ENCODE measurements at regions not wholly inside any gene's neighbourhood (a gene's known extent, or its start where the extent isn't known, plus 50 kb on each side); places are given as distances from the start of the nearest gene placed in this dataset.

DNA sequence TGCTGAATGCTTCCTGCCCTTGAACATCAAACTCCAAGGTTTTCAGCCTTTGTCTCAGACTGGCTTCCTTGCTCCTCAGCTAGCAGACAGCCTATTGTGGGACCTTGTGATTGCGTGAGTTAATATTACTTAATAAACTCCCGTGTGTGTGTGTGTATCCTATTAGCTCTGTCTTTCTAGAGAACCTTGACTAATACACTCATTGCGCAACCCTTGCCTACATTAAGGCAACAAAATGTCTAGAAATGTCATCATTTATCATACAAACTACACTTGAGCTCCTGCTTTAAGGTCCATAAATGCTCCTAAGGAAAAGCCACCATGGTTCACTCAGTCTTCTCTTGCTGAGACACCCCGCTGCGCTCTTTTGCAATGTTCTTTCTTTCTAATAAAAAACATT is 2861.0 kb downstream of the PCDH9 start:
- DNase-seq, result no peak

DNA sequence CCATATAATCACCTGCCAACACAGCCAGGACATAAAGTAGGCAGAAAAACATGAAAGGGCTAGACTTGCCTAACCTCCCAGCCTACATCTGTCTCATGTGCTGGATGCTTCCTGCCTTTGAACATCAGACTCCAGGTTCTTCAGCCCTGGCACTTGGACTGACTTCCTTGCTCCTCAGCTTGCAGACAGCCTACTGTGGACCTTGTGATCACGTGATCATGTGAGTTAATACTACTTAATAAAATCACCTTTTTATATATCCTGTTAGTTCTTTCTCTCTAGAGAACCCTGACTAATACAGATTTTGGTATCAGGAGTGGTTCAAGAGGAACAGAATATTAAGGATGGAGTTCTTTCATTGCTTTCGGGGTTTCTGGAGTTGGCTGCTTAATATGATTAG is 2867.6 kb downstream of the PCDH9 start:
- DNase-seq, result no peak

DNA sequence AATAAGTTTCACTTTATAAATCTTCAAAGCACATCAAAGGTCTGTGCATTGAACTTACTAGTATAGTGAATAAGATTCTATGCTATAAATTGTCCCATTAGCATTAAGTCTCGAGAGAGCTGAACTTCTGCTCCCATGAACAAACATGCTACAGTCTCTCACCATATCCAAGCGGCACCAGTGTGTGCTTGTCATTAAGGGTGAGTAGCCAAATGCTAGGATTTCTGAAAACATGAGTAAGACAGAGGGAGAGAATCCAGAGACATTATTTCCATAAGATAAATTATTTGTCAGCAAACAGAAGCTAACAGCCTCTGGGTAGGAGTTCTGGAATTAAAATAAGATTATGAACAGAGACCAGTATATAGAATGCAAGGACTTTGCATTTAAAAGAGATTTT is 2882.5 kb downstream of the PCDH9 start:
- no peak for DNase-seq

DNA sequence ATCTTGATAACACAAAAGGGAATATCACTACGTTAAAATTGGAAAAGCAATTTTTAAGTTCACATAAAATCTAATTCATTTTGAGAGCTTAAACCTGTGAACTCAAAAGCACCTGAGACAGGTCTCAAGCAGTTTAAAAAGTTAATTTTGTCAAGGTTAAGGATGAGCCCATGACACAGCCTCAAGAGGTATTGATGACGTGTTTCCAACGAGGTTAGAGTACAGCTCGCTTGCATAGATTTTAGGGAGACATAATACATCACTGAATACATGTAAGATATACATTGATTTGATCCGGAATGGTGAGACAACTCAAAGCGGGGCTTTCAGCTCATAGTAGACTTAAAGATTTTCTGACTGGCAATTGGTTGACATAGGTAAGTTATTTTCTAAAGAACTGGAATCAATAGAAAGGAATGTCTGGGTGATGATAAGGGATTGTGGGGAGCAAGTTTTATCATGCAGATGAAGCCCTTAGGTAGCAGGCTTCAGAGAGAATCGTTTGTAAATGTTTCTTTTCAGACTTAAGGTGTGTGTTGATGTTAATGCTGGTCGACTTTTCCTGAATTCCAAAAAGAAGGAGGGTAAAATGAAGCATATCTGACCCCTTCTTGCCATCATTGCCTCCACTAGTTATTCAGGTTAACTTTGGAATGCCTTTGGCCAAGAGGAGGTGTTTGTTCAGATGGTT is 2890.6 kb downstream of the PCDH9 start:
- no peak for DNase-seq

DNA sequence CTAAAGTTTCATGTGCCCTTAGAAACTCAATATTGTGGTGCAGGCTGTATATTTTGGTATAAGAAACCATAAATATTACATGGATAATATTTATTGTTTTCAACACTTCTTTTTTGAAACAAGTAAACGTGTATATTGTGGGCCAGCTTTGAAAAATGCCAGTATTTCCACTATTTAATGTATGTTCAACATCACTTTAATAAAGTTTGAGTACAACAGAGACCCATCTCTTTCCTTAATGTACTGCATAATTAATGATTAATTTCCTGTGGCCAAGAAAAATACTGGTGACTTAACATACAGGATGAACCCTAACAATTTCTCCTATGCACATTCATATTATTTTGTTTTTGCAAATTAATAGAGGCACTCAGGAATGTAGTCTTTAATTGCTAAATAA is 2891.5 kb downstream of the PCDH9 start:
- no peak for DNase-seq

DNA sequence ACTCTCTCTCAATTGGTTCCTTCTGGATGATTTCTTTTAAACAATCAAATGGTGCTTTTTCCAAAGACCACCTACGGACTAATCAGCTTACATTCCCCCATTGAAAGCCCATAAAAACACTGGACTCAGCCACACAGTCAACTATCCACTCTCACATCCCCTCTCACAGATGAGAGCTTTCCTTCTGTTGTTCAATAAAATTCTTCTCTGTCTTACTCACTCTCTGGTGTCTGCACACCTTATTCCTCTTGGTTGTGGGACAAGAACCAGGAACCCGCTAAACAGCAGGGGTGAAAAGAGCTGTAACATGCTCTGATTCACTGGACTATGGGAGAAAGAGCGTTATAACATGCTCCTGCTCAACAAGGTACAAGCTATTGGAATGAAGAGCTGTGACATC is 2896.2 kb downstream of the PCDH9 start:
- no peak for DNase-seq

DNA sequence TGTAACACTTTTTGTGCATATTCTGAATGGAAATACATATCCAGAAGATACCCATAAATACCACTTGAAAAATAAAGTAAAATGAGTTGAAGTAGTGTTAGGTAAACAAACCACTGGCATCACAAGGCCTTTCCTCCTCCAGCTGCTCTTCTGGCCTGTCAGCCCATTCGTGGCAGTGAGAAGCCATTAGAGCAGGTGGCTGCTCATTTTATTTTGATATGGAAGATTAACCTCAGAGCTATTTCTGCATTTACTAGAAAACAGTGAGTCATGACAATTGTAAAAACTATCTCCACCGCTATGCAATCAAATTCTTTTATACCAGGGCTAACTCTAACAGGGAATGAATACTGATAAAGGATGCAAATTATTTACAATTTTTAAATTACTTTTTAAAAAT is 2898.1 kb downstream of the PCDH9 start:
- no peak for DNase-seq

DNA sequence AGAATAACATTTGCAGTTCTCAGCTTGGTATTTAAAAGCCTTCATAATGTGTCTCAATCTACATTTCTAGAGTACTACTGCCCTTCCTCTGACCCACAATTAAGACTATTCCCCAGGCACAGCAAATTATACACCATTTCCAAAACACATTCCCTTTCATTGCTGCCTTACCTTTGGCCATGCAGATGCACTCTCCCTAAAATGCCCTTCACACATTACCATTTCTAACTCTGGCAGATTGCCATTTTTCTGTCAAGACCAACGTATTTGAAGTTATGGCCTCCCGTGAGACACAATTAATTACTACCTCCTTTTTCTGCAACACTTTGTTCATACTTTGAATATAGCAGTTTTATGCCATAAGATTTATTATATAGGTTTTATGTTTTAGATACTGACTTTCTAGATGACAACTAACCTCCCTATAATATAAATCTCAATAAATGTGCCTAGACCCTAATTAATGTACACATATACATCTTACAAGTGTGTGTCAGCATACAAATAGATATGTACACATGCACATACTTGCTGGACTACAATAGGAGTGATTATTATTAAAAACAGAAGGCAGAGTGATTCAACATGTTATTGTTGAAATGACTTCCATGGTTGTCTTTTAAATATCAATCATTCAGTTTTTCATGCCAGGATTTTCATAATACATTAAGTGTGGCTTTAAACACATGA is 2902.5 kb downstream of the PCDH9 start:
- DNase-seq, result no peak

DNA sequence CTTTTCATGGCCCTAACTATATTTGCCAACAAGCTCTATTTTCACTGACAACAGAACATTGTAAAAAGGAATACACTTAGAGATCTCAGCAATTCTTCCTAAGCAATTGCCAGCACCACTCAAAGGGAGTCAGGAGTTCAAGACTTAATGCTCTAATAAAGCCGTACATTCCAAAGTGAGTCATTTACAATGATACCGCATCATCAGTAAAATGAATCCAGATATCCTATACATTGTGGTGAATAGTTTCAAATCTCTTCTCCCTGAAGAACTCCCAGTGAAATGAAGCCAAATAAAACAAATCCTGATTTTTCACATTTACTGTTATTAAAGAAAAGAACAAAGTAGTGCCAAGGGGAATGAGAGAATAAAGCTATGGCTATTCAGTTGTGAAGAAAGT is 2898.7 kb upstream of the PCDH20 start:
- no peak for DNase-seq

DNA sequence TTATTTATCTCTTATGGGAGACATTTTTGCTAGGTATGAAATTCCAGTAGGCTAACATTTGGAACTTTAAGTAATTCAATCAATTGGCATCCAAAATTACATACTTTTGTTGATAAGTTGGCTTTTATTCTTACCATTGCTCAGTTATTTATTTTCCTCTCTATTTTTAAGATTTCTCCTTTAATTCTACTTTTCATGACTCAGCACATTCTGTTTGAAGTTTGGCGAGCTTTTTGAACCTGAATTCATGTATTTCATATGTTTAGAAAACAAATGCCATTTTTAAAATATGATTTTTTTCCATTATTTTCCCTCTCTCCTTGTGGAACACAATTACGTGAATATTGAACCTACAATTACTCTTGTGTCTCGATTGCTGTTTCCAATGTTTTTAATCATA is 2896.3 kb upstream of the PCDH20 start:
- DNase-seq, result no peak

DNA sequence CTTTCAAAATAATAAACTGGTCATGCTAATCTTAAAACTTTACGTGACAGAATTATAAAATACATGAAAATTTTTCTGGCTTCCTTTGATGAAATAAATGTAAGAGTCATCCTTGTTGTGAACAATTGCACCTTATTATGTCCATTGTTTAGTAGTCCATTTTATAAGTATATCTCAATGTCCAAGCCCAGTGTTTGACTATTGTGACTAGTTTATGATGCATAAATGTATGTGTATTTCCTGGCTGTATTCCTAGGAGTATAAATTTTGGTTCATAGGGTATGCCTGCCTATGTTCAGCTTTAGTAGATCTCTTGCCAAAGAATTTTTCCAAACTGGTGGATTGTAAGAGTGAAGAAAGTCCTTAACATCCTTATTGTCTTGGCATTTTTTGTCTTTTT is 2895.5 kb upstream of the PCDH20 start:
- DNase-seq, result no peak

DNA sequence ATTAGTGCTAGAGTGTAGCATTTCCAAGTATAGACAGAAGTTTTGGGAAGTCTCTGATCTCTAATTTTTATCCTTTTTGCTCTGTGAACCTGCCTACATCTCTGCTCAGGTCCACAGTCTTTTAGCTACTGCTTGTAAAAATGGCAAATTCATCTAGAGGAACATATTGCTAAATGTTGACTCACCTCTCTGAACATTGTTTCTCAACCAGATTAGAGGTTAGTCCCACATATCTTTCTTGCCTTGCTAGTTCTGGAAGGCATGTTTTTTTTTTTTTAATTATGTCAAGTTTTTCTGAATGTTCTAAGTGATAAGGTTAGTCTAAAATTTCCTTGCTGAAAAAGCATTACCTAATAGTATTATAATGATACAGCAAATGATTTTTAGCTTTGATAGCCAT is 2889.6 kb upstream of the PCDH20 start:
- DNase-seq, result no peak

DNA sequence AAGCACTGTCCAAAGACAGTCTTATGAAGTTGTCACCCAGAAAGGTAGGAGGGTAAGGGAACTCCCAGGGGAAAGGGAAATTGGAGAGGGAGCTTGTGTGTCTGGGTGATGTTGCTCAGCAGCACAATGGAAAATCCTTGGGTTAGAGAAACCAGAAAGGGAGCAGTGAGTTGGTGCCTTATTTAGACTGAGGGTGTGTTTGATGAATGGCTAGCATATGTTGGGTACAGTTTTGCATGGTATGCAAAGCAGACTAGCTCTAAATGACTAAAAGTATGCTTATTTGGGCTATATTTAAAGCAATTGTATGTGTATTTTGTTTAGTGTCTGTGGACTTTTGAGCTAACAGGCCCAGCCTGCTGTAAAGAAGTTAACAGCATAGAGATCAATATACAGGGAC is 2884.6 kb upstream of the PCDH20 start:
- no peak for DNase-seq

DNA sequence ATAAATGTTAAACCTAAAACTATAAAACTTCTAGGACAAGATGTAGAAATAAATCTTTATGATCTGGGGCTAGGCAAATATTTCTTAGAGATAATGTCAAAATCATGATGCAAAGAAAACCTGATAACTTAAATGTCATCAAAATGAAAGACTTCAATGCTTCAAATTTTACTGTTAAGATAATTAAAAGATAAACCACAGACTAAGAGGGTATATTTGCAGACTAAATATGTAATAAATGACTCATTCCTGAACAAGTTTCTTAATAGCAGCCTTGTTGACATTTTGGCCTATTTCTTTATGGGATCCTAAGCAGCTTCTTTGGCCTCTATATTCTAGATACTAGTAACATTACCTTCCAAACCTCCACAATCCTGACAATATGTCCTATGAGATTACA is 2878.3 kb upstream of the PCDH20 start:
- no peak for DNase-seq

DNA sequence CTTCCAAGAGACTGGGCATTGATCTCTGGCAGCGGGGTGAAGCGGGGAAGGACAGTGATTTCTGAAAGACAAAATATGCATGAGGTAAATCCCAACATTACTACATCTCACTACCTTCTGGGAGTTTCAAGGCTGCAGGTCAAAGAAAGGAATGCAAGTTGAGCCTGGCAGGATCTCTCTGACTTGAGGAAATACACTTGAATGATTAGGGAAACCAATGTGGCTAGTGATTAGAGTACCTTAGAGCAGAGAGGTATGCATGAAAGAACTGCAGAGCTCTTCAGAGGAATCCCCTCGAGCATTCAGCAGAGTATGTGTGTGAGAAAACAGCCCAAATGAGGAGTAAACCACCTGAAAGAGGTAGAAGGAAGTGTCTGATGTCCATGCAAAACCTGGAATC is 2874.1 kb upstream of the PCDH20 start:
- DNase-seq, result no peak

DNA sequence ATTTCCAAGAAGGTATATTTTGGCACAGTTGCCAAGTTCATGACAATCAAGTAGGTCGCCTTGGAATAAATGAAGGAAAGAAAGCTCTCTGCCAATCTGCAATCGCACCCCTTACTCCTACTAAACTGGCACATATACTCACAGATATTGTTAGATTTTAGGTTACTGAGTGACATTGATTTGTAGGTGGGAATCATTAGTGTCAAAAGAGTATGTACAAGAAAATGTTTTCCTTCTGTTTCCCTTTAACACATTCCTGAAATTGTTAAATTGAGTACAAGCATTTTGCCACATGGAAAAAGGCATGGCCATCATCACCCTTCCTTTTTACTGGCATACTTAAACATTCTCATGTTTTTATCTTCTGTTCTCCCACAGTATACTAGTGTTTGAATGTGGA is 2868.3 kb upstream of the PCDH20 start:
- DNase-seq, result no peak

DNA sequence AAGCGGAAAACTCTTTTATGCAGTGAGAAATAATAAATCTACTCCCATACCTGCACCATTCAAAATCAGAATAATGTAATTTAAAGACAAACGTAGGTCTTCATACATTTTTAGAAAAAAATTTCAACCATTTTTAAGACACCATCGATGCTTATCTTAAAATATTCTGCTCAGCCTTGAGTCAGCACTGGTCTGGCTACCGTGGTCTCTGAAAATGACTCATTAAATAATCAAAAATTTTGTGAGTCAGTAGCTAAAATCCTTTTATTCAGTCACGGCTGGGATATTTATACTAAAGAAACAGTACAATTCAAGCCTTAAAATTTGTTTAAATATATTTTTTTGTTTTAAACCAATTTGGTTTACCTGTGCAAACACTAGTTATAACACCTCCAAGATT is 2862.8 kb upstream of the PCDH20 start:
- DNase-seq, result no peak

DNA sequence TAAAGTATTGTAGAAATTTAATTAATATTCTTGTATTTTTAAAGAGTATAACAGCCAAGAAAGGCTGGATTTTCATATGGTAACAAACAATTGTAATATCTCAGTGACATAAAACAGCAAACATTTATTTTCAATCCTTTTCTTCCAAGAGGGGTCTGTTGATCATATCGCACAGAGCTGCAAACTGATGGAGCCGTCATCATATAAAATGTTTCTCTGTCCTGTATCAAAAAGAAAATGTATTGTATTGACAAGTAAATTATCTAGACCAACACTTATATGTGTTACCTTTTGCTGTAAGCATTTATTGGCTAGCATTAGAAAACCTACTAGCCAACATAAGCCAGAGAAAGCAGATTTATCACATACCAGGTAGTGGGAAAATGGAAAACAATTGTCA is 2861.4 kb upstream of the PCDH20 start:
- DNase-seq, result no peak

DNA sequence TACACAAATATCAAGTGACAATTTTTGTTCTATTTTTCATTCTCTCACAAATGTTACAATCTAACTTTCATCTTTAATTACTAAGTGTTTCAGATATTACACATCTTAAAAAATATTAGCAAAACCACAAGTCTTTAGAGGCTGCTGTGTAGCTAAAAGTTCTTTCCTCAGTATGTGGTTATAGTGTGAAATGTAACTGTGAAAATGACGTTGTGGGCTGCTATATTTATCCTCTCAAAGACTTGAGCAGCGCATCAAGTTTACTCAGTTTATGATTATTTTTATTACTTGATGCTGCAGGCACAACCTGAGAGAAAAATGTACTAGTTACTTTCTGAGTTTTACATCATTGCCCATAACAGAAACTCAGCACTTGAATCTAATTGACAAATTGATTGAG is 2860.6 kb upstream of the PCDH20 start:
- DNase-seq, result no peak

DNA sequence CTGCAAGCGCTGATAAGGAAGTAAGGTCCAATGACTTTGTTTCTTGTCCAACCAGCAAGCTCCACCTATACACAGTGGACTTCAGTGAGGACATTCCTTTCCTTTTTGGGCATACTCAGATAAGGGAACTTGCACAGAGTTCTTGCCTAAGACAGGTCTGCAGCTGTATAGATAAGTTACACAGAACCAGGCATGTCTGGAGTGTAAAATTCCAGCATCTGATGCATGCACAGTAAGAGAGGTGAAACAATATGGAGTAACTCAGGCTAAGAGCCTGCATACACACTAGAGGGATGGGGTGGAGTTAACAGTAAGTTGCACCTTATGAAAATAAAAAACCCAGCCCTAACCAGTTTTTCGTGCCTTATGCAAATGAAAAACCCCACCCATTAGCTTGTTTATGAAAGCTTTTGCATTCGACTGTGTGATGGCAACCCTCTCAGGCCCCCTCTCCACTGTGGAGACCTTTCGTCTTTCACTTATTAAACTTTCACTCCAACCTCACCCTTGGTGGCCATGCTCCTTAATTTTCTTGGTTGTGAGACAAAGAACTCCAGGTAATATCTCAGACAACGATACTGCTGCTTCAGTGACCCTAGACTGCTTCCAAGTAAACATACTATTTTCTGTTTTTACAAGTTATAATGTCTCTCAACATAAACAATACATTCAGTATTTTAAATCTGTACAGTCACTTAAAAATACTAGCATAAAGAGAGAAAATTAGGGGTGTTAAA is 2859.0 kb upstream of the PCDH20 start:
- no peak for DNase-seq

DNA sequence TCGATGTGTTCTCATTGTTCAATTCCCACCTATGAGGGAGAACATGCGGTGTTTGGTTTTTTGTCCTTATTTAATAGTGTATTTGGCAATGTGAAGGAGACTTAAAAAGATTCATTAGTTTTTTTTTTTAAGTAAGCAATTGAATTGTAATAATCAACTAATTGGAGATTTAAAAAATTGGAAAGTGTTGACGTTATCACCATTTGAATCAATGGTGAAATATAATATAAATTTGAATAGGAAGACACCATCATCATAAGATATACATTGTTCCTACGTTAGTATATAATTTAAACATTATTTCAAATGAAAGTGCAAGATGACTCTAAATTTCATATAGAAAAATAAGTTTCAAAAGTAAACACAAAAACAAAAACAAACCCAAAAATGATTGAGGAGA is 2858.1 kb upstream of the PCDH20 start:
- DNase-seq, result no peak

DNA sequence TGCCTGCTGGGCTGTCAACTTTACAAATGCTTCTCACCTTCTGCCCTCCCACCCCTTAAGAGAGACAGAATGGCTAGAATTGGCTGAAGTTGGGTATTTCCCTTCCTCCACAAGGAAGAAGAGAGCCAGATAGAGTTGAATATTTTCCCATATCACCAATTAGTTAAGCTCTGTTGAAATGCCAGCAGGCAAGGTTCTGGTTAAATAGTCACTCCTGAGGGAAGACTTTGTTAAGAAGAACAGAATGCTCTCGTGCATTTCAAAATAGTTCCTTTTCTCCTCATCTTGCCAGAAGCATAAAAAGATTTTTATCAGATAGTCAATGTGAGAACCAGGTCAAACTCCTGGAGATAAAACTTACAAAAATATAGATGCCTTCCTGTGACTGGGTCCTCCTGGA is 2857.0 kb upstream of the PCDH20 start:
- DNase-seq, result no peak

DNA sequence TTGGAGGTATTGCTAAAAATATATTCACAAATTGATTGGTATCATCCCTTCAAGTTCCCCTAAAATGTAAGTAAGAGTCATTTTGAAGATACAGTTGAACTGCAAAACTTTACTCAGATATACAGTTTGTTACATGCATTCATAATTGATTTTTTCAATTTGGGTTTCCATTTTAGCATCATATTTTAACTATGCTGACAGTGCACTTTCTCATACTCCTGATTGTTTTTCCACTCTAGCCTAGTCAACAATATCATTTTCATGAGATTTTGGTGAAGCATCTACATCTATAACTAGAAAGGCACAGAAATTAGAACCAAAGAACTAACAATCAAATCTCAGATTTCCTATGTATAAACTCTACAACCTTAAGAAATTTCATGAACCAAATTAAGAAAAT is 2850.4 kb upstream of the PCDH20 start:
- no peak for DNase-seq

DNA sequence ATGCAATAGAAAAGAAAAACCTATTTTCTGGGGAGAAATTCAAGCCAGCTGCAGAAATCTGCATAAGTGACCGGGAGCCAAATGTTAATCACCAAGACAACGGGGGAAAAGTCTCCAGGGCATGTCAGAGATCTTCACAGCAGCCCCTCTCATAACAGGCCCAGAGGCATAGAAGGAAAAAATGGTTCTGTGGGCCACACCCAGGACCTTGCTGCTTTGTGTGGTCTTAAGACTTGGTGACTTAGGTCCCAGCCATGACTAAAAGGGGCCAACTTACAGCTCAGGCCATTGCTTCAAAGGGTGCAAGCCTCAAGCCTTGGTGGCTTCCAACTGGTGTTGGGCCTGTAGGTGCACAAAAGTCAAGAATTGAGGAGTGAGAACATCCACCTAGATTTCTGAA is 2847.6 kb upstream of the PCDH20 start:
- no peak for DNase-seq
